Osteoblast (primary cell): ENCODE measurements at regions not wholly inside any gene's neighbourhood (a gene's known extent, or its start where the extent isn't known, plus 50 kb on each side); places are given as distances from the start of the nearest gene placed in this dataset.

Experiments
- DNase-seq: peaks from one replicate; pipeline ENCODE4 v3.0.0; 2011; ENCODE audit warnings: low spot score, mixed read lengths; ENCODE audit not compliant: insufficient read length; ENCODE audit errors: missing footprints
- H2AFZ ChIP-seq: 2 replicates; pipeline ENCODE4 v1.6.0; 2011; ENCODE audit warnings: mild to moderate bottlenecking, low read length
- H3K27ac ChIP-seq: 2 replicates; pipeline ENCODE4 v1.5.1; 2011; ENCODE audit warnings: mild to moderate bottlenecking, low read depth, low read length, moderate library complexity
- H3K27me3 ChIP-seq: 2 replicates; pipeline ENCODE4 v1.6.0; 2012; ENCODE audit warnings: mild to moderate bottlenecking, control low read depth, inconsistent platforms, low read length, moderate library complexity; ENCODE audit not compliant: insufficient read depth
- H3K36me3 ChIP-seq: 2 replicates; pipeline ENCODE4 v1.5.1; 2011; ENCODE audit warnings: mild to moderate bottlenecking, low read length, control low read depth, moderate library complexity; ENCODE audit not compliant: insufficient read depth
- H3K4me1 ChIP-seq: 2 replicates; pipeline ENCODE4 v1.5.1; 2011; ENCODE audit warnings: mild to moderate bottlenecking, low read length, control low read depth, moderate library complexity; ENCODE audit not compliant: insufficient read depth
- H3K4me2 ChIP-seq: 2 replicates; pipeline ENCODE4 v1.6.0; 2011; ENCODE audit warnings: mild to moderate bottlenecking, low read length; ENCODE audit not compliant: insufficient read depth
- H3K4me3 ChIP-seq: fragments of 200-600 bp; sonication (generic); 3 replicates; pipeline ENCODE4 v1.5.1; 2012; ENCODE audit warnings: mild to moderate bottlenecking, low read length, inconsistent platforms; ENCODE audit not compliant: insufficient read depth
- H3K79me2 ChIP-seq: 2 replicates; pipeline ENCODE4 v1.6.0; 2012; ENCODE audit warnings: mild to moderate bottlenecking, low read length, control low read depth, inconsistent platforms; ENCODE audit not compliant: insufficient read depth
- H3K9me3 ChIP-seq: 2 replicates; pipeline ENCODE4 v1.5.1; 2011; ENCODE audit warnings: low read depth, low read length, control low read depth
- H4K20me1 ChIP-seq: 2 replicates; pipeline ENCODE4 v1.6.0; 2012; ENCODE audit warnings: mild to moderate bottlenecking, low read length, control low read depth; ENCODE audit not compliant: insufficient read depth
- CTCF ChIP-seq: IDR thresholded peaks from 2 replicates; pipeline ENCODE4 v1.5.1; 2011; ENCODE audit warnings: mild to moderate bottlenecking, low read depth, low read length, moderate library complexity; ENCODE audit errors: extremely low read depth

GRCh38 chr3:176566757-176567156, 630.5 kb downstream of the TBL1XR1 start:
- no peaks in the 10 kb centered on the region for H3K4me1 ChIP-seq
- DNase-seq = no peak
- H4K20me1 ChIP-seq = no peaks in the 10 kb centered on the region
- H3K27me3 ChIP-seq = no peaks in the 10 kb centered on the region
- H3K4me2 ChIP-seq = no peak overlapping the region
- H3K4me3 ChIP-seq = no peak overlapping the region
- no peaks in the 10 kb centered on the region for H3K9me3 ChIP-seq
- H3K79me2 ChIP-seq = no peaks in the 10 kb centered on the region
- H3K36me3 ChIP-seq = no peaks in the 10 kb centered on the region
- no peak overlapping the region for H3K27ac ChIP-seq
- no peak for TF ChIP-seq CTCF
- H2AFZ ChIP-seq = no peak overlapping the region

GRCh38 chr3:176562331-176562730, 635.0 kb downstream of the TBL1XR1 start:
- H3K27me3 ChIP-seq = no peaks in the 10 kb centered on the region
- no peak overlapping the region for H3K4me2 ChIP-seq
- no peaks in the 10 kb centered on the region for H4K20me1 ChIP-seq
- H3K4me3 ChIP-seq = no peak overlapping the region
- no peak overlapping the region for H3K27ac ChIP-seq
- DNase-seq = no peak
- H3K79me2 ChIP-seq = no peaks in the 10 kb centered on the region
- H3K36me3 ChIP-seq = no peaks in the 10 kb centered on the region
- H2AFZ ChIP-seq = no peak overlapping the region
- H3K4me1 ChIP-seq = no peaks in the 10 kb centered on the region
- no peaks in the 10 kb centered on the region for H3K9me3 ChIP-seq
- no peak for TF ChIP-seq CTCF

- no peak for DNase-seq
- Histone ChIP-seq H3K27me3 (no peaks in the 10 kb centered on the region), H2AFZ (no peak overlapping the region), H4K20me1 (no peaks in the 10 kb centered on the region), H3K79me2 (no peaks in the 10 kb centered on the region), H3K27ac (no peak overlapping the region), H3K9me3 (no peaks in the 10 kb centered on the region), H3K36me3 (no peaks in the 10 kb centered on the region), H3K4me1 (no peaks in the 10 kb centered on the region), H3K4me2 (no peak overlapping the region), H3K4me3 (no peak overlapping the region)
- TF ChIP-seq CTCF = no peak
Measured at GRCh38 chr3:176561826-176562225, 635.5 kb downstream of the TBL1XR1 start.

GRCh38 chr3:176554791-176555654, 642.3 kb downstream of the TBL1XR1 start:
- H3K36me3 ChIP-seq = no peaks in the 10 kb centered on the region
- no peaks in the 10 kb centered on the region for H3K27me3 ChIP-seq
- no peak for DNase-seq
- H3K27ac ChIP-seq = no peak overlapping the region
- H3K4me3 ChIP-seq = no peak overlapping the region
- H3K4me2 ChIP-seq = no peak overlapping the region
- no peak overlapping the region for H2AFZ ChIP-seq
- H3K4me1 ChIP-seq = no peaks in the 10 kb centered on the region
- no peaks in the 10 kb centered on the region for H3K9me3 ChIP-seq
- TF ChIP-seq CTCF = no peak
- no peaks in the 10 kb centered on the region for H4K20me1 ChIP-seq
- no peaks in the 10 kb centered on the region for H3K79me2 ChIP-seq
